OCI-LY7 (cell line): ENCODE measurements at regions not wholly inside any gene's neighbourhood (a gene's known extent, or its start where the extent isn't known, plus 50 kb on each side); places are given as distances from the start of the nearest gene placed in this dataset.

Experiments
- CTCF ChIP-seq: fragments of 200-600 bp; sonication (generic); conservative IDR thresholded peaks from 2 replicates; pipeline ENCODE4 v1.5.1; 2014; ENCODE audit warnings: mild to moderate bottlenecking, antibody characterized with exemption, low read length, moderate library complexity, mixed read lengths
- EZH2phosphoT487 ChIP-seq: fragments of 200-600 bp; sonication (generic); IDR thresholded peaks from 2 replicates; pipeline ENCODE4 v1.6.1; 2018; ENCODE audit warnings: low read depth, borderline replicate concordance, mild to moderate bottlenecking, mixed run types, antibody characterized with exemption, low read length, moderate library complexity, mixed read lengths

- TF ChIP-seq CTCF (no peak), EZH2phosphoT487 (no peak)
These were observed 67.6 kb upstream of the SH3GL3 start for GRCh38 chr15:83379579-83379959.
